Ovary (tissue), 7 donors: ENCODE measurements at regions not wholly inside any gene's neighbourhood (a gene's known extent, or its start where the extent isn't known, plus 50 kb on each side); places are given as distances from the start of the nearest gene placed in this dataset.
"Not testable (repeated sequence)": the region's sequence is repeated elsewhere in the genome, so short reads cannot be mapped to it uniquely, and the experiment has no call there.

Experiments used
- DNase-seq, 5 donors: peaks; one replicate each; pipeline ENCODE4 v3.0.0-alpha.2; 2019 to 2020
- H3K27ac ChIP-seq, 2 donors: fragments of 200-600 bp; one replicate each; pipeline versions ENCODE4 v1.5.1 to v1.8.0; 2019 to 2022
- H3K27me3 ChIP-seq: fragments of 200-600 bp; one replicate; pipeline ENCODE4 v1.8.0; 2022
- H3K36me3 ChIP-seq: fragments of 200-600 bp; sonication (generic); one replicate; pipeline ENCODE4 v1.5.1; 2019
- H3K4me1 ChIP-seq: one replicate; pipeline ENCODE4 v1.8.1; 2013; ENCODE audit warnings: mild to moderate bottlenecking, moderate library complexity; ENCODE audit not compliant: insufficient read depth
- H3K4me3 ChIP-seq: fragments of 200-600 bp; sonication (generic); one replicate; pipeline ENCODE4 v1.5.1; 2017
- H3K9me3 ChIP-seq, 2 donors: fragments of 200-600 bp in 1 of 2; sonication (generic) in 1 of 2; one replicate each; pipeline versions ENCODE4 v1.5.1 to v1.8.1; 2013 to 2019; ENCODE audit warnings: mild to moderate bottlenecking in 1 of 2, moderate library complexity in 1 of 2
- CTCF ChIP-seq, 3 donors: fragments of 450-650 bp in 2 of 3; fragments of 200-600 bp in 1 of 3; IDR thresholded peaks; one replicate each; pipeline versions ENCODE4 v1.5.1 to v1.8.0; 2016 to 2022; ENCODE audit warnings: antibody characterized with exemption in 3 of 3, mild to moderate bottlenecking in 1 of 3
- EP300 ChIP-seq: sonication (generic); formaldehyde crosslinking; IDR thresholded peaks from one replicate; pipeline ENCODE4 v1.6.1; 2017; ENCODE audit warnings: antibody characterized with exemption
- POLR2A ChIP-seq: fragments of 450-650 bp; IDR thresholded peaks from one replicate; pipeline ENCODE4 v1.6.1; 2017; ENCODE audit warnings: antibody characterized with exemption, mild to moderate bottlenecking, moderate library complexity
- WGBS, 3 donors: extraction: QIAGEN DNeasy Blood & Tissue Kit in 1 of 3; methylation state at CpG; one replicate each; pipeline versions ENCODE4 v1.1.5 to v1.1.7; 2013 to 2017; 5-methylcytosine and 5-hydroxymethylcytosine counted together
- intact Hi-C, 4 donors: fragments of 100-400 bp; cut with DNase I; formaldehyde crosslinking; loops; one replicate each; pipeline versions ENCODE4 v1.11.0 to v1.15.1; 2022 to 2023
- donor health status: DM: no; HTN: no; CAD: no; lungs with moderate emphysema.
- donor health status: DM: no; HTN: no; CAD: no.
- donor health status: Bipolar disorder and iron deficiency.
- donor health status: DM: no; HTN: no; CAD: no.
- donor health status: DM: yes; HTN: yes; CAD: no.

GRCh38 chr1:148379170-148379500 lies 104.0 kb downstream of the PPIAL4G start:
- WGBS, 3 donors, result 68 to 71% (median 69%) methylated on average over 22 of the region's 22 CpGs
- Histone ChIP-seq H3K9me3 (no peaks in the 10 kb centered on the region), H3K36me3 (no peaks in the 10 kb centered on the region), H3K4me3 (no peak overlapping the region), H3K4me1 (no peaks in the 10 kb centered on the region), H3K27me3 (no peaks in the 10 kb centered on the region), H3K27ac (no peak overlapping the region)
- intact Hi-C loops, result no loop called here
- no peak for DNase-seq
- no peak for TF ChIP-seq POLR2A
- TF ChIP-seq EP300, result no peak
- TF ChIP-seq CTCF (IDR thresholded peaks at IDR 0.05), result no peak

DNA sequence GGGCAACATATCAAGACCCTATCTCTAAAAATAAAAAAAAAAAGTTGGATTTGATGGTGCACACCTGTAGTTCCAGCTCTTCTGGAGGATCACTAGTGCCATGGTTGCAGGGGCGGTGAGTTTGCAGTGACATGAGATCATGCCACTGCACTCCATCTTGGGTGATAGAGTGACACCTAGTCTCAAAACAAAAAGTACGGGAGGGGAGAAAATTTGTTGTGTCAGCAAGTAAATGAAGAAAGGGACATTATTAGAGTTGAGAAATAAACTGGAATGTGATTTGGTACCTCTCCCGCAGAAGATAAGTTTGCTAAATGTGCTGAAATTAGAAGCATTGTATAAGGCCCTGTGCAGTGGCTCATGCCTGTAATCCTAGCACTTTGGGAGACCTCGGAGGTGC lies 105.1 kb downstream of the PPIAL4G start:
- H3K36me3 ChIP-seq, intact Hi-C loops, H3K4me1 ChIP-seq, H3K9me3 ChIP-seq, H3K27me3 ChIP-seq, H3K4me3 ChIP-seq, DNase-seq, H3K27ac ChIP-seq: not testable (repeated sequence)
- 80 to 91% (median 88%) methylated on average over 3 to 4 of the region's 4 CpGs for WGBS, 3 donors

- DNase-seq, H3K4me1 ChIP-seq, H3K9me3 ChIP-seq, H3K4me3 ChIP-seq, intact Hi-C loops, H3K27ac ChIP-seq, H3K27me3 ChIP-seq, H3K36me3 ChIP-seq: not testable (repeated sequence)
- WGBS, 3 donors, result 84 to 93% (median 86%) methylated on average over 2 of the region's 2 CpGs
These were observed 106.1 kb downstream of the PPIAL4G start for GRCh38 chr1:148377045-148377444.

- intact Hi-C loops, result no loop called here
- Histone ChIP-seq H3K9me3 (no peaks in the 10 kb centered on the region), H3K27me3 (no peaks in the 10 kb centered on the region), H3K4me3 (no peak overlapping the region), H3K4me1 (no peaks in the 10 kb centered on the region), H3K36me3 (no peaks in the 10 kb centered on the region), H3K27ac (no peak overlapping the region)
- WGBS, 3 donors, result 76 to 84% (median 81%) methylated on average over 3 of the region's 3 CpGs
- DNase-seq, result no peak
- TF ChIP-seq EP300 (no peak), CTCF (IDR thresholded peaks at IDR 0.05) (no peak), POLR2A (no peak)
These were observed 109.0 kb downstream of the PPIAL4G start for GRCh38 chr1:148374101-148374500.

- TF ChIP-seq CTCF (IDR thresholded peaks at IDR 0.05) (no peak), POLR2A (no peak), EP300 (no peak)
These were observed 109.7 kb downstream of the PPIAL4G start for GRCh38 chr1:148373192-148373925.

More at GRCh38 chr1:148373192-148373925, 109.7 kb downstream of the PPIAL4G start:
- no peak overlapping the region for H3K27ac ChIP-seq
- intact Hi-C loops, result no loop called here
- H3K4me3 ChIP-seq, result no peak overlapping the region
- H3K36me3 ChIP-seq, result no peaks in the 10 kb centered on the region
- no peaks in the 10 kb centered on the region for H3K9me3 ChIP-seq
- WGBS, 3 donors, result 88 to 93% (median 90%) methylated on average over 8 of the region's 8 CpGs
- no peaks in the 10 kb centered on the region for H3K27me3 ChIP-seq
- no peak for DNase-seq
- H3K4me1 ChIP-seq, result no peaks in the 10 kb centered on the region
